Cardiac fibroblast (primary cell): ENCODE measurements at regions not wholly inside any gene's neighbourhood (a gene's known extent, or its start where the extent isn't known, plus 50 kb on each side); places are given as distances from the start of the nearest gene placed in this dataset.
"Not testable (repeated sequence)": the region's sequence is repeated elsewhere in the genome, so short reads cannot be mapped to it uniquely, and the experiment has no call there.

Experiments used
- DNase-seq, 2 donors: peaks; one replicate each; pipeline versions ENCODE4 v3.0.0 to v3.0.0-alpha.2; 2010; ENCODE audit warnings: low read depth in 2 of 2
- H3K4me3 ChIP-seq, 2 donors: replicated peaks in 1 of 2; 1 replicate in 1 of 2; 2 replicates in 1 of 2; pipeline ENCODE4 v1.5.1; 2011; ENCODE audit warnings: low read depth in 2 of 2, low read length in 2 of 2, mild to moderate bottlenecking in 2 of 2, moderate library complexity in 1 of 2
- TF ChIP-seq, protein P1 (sequence below): IDR thresholded peaks from one replicate; pipeline ENCODE4 v1.5.1; 2011; ENCODE audit warnings: low read depth, mild to moderate bottlenecking, low read length, inconsistent platforms

- no peak overlapping the region for H3K4me3 ChIP-seq
- TF ChIP-seq, protein P1, sequence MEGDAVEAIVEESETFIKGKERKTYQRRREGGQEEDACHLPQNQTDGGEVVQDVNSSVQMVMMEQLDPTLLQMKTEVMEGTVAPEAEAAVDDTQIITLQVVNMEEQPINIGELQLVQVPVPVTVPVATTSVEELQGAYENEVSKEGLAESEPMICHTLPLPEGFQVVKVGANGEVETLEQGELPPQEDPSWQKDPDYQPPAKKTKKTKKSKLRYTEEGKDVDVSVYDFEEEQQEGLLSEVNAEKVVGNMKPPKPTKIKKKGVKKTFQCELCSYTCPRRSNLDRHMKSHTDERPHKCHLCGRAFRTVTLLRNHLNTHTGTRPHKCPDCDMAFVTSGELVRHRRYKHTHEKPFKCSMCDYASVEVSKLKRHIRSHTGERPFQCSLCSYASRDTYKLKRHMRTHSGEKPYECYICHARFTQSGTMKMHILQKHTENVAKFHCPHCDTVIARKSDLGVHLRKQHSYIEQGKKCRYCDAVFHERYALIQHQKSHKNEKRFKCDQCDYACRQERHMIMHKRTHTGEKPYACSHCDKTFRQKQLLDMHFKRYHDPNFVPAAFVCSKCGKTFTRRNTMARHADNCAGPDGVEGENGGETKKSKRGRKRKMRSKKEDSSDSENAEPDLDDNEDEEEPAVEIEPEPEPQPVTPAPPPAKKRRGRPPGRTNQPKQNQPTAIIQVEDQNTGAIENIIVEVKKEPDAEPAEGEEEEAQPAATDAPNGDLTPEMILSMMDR, result no peak
- no peak for DNase-seq
Measured at GRCh38 chr17:12195418-12195817, 174.7 kb downstream of the MAP2K4 start.

DNA sequence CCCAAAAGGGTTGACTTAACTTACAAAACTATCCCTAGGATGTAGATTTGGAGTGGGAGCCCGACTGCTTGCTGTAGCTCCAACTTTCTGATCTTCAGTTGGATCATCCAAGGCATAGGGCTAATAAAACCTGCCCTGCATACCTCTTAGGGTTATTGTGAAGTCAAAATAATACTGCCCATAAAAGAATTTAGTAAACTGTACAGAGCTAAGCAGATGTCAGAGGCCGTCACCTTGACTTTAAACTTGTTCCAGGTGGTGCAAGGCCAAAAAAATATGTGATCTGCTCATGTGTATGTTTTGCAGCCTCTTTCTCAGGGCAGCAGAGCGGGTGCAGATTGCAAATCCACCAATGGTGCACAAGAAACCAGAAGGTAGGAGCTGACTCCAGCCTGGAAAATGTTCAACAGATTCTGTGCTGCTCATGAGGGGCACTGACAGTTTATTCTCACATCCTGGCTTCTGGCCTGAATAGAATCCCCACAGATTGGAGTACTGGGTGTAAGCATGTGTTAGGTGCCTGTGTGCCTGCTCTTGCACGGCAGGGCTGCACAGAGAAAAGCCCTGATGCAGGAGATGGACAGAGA, 180.7 kb downstream of the MAP2K4 start:
- TF ChIP-seq, protein P1, result no peak
- H3K4me3 ChIP-seq, result no peak overlapping the region
- DNase-seq, result no peak

DNA sequence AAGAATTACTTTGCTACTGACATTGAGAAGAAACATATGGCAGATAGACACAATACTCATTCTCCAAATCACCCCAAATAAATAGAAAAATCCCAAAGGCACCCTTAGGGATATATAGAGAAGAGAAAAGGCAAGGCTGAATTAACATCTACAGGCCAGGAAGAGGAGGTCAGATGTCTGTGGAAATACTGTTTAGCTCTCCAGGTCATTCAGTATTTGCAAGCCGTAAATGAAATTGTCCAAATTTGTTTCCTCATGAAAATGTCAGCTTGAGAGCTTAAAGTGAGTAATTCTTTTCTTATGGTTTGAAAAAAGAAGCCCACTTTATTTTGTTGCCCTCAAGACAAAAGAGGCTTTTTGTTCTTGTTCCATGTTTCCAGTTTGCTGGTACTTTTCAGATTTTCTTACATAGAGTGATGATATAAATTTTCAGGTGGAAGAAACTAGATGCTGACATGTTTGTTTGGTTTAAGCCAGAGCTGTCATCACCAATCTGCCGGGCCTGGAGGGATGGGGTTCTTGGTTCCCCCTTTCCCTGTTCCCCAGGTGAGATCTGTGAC, 189.0 kb downstream of the MAP2K4 start:
- no peak for DNase-seq
- H3K4me3 ChIP-seq, result no peak overlapping the region
- TF ChIP-seq, protein P1, result no peak

DNA sequence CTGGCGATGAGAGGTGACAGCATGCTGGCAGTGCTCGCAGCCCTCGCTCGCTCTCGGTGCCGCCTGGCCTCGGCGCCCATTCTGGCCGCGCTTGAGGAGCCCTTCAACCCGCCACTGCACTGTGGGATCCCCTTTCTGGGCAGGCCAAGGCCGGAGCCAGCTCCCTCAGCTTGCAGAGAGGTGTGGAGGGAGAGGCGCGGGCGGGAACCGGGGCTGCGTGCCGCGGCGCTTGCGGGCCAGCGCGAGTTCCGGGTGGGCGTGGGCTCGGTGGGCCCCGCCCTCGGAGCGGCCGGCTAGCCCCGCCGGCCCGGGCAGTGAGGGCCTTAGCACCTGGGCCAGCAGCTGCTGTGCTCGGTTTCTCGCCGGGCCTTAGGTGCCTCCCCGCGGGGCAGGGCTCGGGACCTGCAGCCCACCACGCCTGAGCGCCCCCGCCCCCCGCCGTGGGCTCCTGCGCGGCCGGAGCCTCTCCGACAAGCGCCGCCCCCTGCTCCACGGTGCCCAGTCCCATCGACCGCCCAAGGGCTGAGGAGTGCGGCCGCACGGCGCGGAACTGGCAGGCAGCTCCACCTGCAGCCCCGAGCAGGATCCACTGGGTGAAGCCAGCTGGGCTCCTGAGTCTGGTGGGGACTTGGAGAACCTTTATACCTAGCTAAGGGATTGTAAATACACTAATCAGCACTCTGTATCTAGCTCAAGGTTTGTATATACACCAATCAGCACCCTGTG, 200.2 kb downstream of the MAP2K4 start:
- not testable (repeated sequence) for DNase-seq, H3K4me3 ChIP-seq

DNA sequence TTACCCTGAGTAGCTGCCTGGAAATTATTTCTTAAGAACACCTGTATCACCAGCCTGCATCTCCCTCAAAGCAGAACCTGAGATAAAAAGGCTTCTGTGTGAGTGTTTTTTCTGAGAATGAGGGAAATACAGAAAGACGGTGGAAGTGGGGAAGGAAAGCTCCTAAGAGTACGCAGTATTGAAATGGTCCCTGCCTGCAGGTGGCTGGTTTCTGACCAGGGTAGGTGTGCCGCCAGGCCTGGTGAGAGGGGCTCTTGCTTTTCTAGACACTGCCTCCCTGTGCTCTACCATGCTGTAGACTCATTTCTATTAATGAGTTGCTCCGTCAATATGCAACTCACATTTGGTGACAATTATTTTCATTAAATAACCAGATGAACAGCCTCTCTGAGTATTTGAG, 201.7 kb downstream of the MAP2K4 start:
- no peak for DNase-seq
- H3K4me3 ChIP-seq, result no peak overlapping the region
- TF ChIP-seq, protein P1, result no peak

DNA sequence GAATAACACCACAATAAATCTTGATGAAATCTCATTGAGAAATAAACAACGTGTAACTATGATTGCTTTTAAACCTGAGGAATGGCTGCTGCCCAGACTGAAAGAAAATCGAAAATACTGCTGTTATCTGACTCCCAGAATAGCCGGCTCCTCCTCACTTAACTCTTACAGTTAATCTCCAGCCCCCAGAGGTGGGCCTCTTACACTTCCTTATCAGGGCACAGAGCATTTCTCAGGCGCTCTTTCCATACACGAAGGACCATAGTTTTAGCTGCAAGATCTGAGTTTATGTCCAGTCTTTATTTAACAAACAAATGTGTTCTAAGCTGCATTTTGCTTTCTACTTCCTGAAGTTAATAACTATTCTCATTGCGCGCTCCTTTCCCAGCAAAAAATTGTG, 206.9 kb downstream of the MAP2K4 start:
- TF ChIP-seq, protein P1, result no peak
- no peak for DNase-seq
- H3K4me3 ChIP-seq, result no peak overlapping the region

DNA sequence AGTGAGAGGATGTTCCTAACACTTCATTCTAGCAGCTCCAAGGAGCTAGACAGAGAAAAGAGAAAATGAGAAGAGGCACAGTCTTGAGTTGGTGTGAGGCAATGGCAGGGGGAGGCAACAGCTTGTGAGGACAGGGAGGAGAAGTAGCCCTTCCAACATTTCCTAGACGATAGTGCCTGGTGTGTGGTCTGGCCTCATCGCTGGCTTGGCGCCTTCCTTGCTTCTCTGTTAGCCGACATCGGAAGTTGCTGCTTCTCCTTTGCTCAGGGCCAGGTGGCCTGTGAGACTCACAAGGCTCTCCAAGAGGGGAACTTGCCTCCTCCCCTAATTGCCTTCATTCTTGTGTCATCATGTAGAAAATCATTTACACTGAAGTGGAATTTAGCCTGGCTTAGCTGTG, 208.7 kb downstream of the MAP2K4 start:
- TF ChIP-seq, protein P1, result no peak
- DNase-seq, result no peak
- no peak overlapping the region for H3K4me3 ChIP-seq
